ENCODE measurements at regions not wholly inside any gene's neighbourhood (a gene's known extent, or its start where the extent isn't known, plus 50 kb on each side); places are given as distances from the start of the nearest gene placed in this dataset.
A peak's percentile ranks its signal among the peaks of the same experiment; 100 is the strongest.
"Not testable (repeated sequence)": the region's sequence is repeated elsewhere in the genome, so short reads cannot be mapped to it uniquely, and the experiment has no call there.

DNA sequence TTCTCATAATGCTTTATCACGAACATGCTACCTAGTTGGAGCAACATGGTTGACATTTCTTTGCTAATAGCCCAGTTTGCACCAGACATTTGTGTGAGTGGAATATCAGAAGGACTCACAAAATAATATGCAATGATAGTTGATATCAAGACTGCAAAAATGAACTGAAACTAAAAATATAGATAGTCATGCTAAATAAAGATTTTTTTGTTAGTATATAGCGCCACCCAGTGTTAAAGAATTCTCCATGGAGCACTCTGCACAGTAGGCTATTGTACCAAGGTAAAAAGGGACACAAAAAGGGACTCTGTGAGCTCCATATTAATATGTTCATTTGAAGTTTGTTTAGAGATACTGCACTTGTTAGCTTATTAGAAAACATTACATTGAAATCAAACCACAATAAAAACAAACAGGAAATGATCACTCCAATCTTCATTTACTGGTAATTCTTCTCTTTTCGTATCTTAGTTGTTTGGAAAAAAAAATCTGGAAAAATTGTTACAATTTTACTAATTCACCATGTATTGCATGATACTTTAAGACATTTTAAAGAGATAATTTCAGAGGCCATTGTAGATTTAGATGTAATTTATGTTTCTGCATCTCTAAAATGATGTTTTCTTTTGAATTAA lies 1509.6 kb downstream of the ADGRL3 start:
- DNase-seq (ENCODE audit: low spot score), result peak; percentile 49

DNA sequence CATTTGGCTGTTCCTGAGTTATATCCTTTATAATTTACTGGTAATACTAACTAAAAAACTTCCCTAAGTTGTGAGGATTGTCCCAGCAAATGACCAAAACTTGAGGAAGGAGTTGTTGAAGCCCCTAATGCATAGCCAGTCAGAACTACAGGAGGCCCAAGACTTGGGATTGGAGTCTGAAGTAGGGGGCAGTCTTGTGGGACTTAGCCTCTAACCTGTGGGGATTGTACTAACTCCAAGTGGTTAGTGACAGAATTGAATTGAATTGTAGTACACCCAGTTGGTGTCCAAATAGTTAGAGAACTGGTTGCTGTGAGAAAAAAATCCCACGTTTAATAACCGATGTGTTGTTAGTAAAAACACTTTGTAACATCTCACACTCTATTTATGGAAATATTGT lies 1506.3 kb downstream of the ADGRL3 start:
- no peak for DNase-seq (ENCODE audit: low spot score)

DNA sequence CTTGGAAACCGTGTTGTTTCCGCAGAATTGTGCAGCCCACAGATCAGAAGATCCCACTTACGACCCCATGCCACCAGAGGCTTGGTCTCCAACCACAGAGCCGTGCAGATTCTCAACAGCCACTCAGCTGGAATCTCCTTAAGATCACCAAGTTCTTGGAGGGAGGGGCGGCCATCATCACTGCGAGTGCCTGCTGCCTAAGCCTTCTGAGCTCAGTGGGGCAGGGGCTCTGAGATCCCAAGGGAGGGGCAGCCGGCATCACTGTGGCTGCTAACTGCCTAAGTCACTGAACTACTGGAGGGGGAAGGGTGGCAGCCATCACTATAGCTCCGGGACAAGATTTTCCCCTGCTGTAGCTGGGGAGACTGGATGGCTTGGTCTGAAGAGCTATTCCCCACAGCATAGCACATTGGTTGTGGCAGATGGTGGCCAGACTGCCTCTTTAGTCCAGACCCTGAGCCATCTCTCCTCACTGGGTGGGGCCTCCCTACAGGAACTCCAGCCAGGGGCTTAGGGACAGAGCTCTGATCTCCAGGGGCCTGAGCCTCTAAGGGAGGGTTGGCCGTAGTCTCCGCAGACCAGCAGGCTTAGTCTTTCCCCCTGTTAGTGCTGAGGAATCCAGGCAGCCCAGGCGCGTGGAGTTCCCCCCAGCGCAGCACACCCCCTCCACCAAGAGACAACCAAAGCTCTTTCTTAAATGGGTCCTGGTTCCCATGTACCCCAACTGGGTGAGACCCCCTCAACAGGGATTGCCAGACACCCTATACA lies 1483.9 kb downstream of the ADGRL3 start:
- DNase-seq (ENCODE audit: low spot score), result no peak

DNA sequence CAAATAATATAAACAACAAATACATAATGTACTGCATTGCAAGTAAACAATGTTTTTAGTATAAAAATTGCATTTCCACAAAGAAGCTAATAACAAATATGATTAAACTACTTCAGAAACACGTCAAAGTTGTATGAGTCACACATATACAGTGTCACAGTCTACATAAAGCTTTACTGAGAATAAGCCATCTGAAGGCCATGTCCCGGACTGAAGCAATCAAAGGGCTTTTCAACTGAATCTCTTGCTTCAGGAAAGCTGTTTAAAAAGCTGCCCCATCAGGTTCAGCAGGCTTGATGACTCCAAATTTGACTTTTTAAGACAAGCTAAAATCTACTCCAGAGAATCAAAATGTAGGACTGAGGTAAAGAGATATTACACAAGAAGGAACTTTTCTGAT lies 1476.8 kb downstream of the ADGRL3 start:
- DNase-seq (ENCODE audit: low spot score), result no peak

DNA sequence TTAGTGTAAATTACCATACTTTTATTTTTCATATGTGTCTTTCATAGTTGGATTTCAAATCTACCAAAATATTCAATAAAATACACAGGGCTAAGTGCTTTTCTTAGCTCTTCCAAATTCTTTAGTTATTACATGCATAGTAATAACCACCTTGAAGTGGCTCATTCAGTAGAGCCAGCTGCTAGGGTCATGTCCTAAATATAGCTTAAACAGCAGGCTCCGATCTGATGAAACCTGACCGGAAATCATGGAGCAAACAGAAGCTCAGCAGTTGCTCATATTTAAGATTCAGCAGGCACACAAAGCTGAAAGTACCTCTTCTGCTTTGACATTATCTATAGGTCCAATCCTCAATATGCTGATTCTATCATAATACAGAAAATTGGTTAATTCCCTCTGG lies 1470.4 kb downstream of the ADGRL3 start:
- DNase-seq (ENCODE audit: low spot score), result peak; percentile 6

DNA sequence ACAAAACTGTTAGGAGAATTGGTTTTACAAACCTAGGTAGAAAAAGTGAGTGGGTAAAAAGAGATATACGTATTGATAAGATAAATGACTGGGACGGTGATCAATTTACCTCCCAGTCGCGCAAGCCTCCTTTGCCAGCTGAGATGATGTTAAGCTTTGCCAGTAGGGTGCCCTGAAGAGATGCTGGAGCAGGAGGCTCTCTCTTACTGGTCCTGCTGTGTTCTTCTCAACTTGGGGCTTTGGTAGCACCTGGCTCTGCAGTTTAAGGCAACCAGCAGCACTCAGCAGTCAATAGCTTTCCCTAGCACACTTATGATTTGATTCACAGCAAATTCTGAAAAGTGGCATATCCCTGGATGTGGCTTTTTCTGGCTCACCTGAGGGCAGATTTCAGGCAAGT lies 1461.7 kb downstream of the ADGRL3 start:
- DNase-seq (ENCODE audit: low spot score), result no peak

DNA sequence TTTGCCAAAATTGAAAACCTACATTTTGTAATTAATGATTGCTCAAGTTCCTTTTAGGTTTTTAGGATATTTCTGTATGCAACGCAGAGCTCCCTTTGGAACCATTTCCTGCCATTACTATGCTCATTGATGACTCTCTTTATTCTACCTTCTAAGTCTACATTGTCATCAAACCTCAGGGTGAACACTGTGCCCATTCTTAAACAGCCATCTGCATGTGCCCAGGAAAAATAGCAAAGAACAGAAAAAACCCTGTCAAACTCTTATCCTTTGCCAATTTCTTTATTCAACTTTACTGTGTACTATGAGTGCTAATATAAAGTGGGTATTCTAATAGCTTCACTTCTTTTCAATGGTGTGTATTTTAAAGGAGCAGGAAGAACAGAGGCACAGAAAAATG lies 1455.9 kb downstream of the ADGRL3 start:
- no peak for DNase-seq (ENCODE audit: low spot score)

DNA sequence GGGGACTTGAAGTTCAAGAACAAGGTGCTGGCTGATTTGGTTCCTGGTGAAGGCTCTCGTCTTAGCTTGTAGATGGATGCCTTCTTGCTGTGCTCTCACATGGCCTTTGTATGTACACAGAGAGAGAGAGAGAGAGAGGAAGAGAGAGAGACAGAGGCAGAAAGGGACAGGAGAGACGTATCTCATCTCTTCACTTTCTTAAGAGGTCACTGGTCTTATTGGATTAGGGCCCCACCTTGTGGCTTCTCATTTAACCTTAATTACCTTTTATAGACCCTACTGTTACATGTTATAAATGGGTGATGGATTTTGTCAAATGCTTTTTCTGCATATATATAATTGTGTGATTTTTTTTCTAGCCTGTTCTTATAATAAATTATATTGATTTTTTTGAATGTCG lies 1444.2 kb downstream of the ADGRL3 start:
- peak; percentile 62 for DNase-seq (ENCODE audit: low spot score)

DNA sequence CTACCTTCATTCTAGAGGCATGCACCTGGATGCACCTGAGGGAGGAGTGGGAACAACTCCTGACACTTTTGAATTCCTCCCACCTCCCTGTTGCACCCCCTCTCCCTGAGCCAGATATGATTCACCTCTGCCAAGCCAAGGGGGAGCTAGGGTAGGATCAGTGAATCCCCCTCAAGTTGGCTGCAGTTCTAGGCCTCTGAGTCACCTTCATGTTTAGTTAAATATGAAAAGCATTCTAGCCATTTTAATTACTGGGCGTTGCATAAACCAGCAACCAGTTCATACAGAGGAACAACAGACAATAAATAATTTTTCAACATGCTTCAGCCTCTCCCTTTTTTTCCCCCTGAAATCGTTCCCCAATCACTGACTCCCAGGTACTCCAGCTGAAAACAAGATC lies 1440.2 kb downstream of the ADGRL3 start:
- DNase-seq (ENCODE audit: low spot score), result no peak

DNA sequence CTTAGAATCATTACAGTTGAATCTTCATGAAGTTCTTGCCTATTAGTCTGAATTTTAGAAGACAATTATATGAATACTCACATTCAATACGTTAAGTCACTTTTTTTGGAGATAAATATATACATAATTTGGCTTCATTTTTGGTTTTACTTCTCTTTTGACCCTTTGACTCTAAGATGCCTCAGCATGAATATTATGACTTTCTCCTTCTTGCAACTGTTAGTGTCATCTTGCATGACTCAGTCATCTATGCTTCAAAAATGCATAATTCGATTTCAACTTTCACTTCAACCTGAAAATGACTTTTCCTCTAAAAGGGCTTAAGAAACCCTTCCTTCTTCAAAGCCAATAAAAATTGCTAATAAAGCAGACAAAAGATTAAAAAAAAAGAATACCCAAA lies 1427.5 kb downstream of the ADGRL3 start:
- DNase-seq (ENCODE audit: low spot score), result no peak

DNA sequence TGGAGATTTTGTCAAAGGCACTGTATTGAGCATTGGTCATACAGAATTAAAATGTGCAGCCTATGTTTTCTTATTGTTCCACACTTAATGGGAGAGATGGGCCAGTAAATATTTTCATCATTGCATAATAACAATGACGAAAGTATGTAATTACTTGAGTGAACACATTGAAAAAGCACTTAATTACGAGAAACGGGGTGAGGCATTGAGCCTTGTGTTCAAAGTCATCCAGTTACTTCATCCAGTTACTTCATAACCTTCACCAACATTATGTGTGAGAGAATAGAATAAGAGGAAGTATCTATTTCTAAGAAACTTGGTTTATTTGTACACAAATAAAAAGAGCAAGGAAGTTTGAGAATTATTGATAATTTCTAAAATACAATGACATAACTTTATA lies 1427.0 kb downstream of the ADGRL3 start:
- no peak for DNase-seq (ENCODE audit: low spot score)

DNA sequence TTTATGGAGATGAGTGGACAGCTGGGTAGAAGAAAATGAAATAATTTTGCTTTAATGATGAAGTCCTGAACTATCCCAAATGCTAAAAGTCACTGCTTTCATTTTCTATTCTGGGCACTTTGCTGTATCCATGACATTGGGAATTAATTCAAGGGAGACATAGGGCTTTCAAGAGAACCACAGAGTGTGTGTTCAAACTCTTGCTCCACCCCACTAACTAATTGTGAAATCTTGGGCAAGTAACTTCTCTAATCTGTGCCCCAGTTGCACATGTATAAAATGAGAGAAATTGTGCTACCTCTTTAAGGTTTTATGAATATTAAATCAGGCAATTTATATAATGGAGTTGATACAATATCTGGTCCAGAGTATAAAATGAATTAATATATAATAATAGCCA lies 1422.0 kb downstream of the ADGRL3 start:
- no peak for DNase-seq (ENCODE audit: low spot score)

DNA sequence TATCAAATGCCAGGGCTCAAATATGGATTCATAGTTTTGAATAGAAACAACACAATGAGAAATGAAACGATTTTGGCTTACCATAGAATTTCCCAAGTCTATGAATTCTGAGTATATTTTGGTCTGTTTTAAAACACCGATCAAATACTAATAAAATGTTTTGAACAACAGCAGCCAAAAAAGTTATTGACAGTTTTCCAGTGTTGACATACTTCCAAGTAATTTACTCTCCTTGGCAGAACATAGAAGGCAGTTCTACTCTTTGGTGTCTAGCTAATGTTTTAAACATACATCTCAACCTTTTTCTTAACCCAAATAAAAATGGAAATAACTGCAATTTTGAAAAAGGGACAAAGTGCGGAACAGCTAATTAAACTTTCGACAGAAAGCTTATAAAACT lies 1419.8 kb downstream of the ADGRL3 start:
- no peak for DNase-seq (ENCODE audit: low spot score)

DNA sequence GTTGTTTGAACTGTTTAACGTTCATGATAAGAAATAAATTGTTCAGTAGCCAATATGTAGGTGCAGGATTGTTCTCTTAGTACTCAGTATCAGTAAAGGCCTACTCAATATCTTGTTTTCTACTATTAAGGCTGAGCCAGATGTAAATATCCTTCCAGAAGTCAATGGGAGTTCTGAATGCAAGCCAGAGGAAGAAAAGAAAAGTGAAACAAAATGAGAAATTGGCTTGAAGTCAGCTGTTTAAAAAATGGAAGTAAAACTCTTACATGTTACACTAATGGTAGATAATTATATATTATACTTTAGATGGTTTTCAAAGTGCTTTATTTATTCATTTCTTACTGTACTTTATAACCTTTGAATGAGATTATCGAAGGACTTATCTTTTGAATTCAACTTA lies 1417.9 kb downstream of the ADGRL3 start:
- DNase-seq (ENCODE audit: low spot score), result no peak

DNA sequence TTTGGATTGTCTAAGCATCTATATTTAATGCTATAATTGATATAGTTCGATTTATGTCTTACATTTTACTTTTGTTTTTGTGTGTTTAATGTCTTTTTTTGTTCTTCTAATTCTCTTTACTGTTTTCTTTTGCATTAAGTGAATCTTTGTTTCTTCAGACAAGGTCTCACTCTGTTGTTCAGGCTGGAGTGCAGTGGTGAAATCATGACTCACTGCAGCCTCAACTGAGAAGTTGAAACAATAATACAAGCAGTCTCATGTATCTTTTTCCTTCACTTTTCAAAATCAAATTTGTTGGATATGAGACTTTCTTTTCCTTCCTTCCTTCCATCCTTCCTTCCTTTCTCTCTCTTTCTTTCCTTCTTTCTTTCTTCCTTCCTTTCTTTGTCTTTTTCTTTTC lies 1401.6 kb downstream of the ADGRL3 start:
- DNase-seq (ENCODE audit: low spot score), result no peak

DNA sequence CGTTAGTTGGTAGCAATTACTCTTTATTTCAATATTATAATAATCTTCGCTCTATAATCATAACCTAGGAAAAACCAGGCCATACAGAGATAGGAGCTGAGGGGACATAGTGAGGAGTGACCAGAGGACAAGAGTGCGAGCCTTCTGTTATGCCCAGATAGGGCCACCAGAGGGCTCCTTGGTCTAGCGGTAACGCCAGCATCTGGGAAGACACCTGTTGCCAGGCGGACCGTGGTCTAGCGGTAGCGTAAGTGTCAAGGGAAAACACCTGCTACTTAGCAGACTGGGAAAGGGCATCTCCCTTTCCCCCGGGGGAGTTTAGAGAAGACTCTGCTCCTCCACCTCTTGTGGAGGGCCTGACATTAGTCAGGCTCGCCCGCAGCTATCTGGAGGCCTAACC lies 1395.1 kb downstream of the ADGRL3 start:
- not testable (repeated sequence) for DNase-seq (ENCODE audit: low spot score)

DNA sequence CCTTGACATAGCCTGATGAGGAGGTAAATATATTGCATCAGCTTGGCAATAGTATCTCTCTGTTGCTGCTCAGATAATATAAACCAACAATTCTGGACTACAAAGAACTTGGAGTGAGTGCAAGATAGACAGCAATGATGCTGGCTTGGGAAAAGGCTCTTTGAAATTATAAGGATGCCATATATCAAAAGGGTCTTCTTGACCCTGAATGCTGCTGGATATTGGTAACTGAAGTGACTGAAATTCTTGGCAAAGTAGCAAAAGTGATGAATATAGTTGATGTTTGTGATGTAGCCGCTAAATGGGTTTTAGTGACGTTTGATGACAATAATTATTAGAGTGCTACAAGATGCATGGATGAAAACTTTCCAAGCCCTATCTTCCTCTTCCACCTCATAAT lies 1391.6 kb downstream of the ADGRL3 start:
- DNase-seq (ENCODE audit: low spot score), result no peak

DNA sequence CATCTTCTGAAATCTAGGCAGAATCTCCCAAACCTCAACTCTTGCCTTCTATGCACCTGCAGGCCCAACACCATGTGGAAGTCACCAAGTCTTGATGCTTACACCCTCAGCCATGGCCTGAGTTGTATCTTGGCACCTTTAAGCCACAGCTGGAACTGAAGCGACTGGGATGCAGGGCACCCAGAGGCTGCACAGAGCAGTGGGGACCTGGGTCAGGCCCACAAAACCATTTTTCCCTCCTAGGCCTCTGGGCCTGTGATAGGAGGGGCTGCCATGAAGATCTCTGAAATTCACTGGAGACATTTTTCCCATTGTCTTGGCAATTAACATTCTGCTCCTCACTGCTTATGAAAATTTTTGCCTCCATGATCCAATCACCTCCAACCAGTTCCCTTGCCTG lies 1388.5 kb downstream of the ADGRL3 start:
- DNase-seq (ENCODE audit: low spot score), result no peak

DNA sequence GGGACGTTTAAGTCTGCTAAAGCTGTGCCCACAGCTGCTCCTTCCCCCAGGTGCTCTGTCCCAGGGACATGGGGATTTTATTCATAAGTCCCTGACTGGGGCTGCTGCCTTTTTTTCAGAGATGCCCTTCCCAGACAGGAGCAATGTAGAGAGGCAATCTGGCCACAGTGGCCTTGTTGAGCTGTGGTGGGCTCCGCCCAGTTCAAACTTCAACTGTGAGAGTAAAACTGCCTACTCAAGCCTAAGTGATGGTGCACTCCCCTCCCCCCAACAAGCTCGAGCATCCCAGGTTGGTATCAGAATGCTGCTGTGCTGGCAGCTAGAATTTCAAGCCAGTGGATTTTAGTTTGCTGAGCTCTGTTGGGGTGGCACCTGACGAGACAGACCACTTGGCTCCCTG lies 1371.4 kb downstream of the ADGRL3 start:
- DNase-seq (ENCODE audit: low spot score), result no peak

DNA sequence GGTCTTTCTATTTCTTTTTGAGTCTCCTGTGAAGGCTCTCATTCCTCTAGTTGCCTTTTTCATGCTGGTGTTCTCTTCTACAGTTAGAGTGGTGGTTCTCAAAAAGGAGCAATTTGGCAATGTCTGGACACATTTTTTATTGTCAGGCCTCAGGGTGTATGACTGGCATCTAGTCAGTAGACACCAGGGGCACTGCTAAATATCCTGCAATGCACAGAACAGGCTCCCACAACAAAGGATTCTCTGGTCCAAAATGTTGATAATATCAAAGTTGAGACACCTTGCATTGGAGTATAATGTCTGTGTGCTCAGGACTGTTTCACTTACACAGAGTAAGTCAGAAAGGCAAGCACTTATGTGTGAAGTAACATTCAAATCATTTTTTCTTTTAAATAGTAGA lies 1360.7 kb downstream of the ADGRL3 start:
- DNase-seq (ENCODE audit: low spot score), result peak; percentile 18

DNA sequence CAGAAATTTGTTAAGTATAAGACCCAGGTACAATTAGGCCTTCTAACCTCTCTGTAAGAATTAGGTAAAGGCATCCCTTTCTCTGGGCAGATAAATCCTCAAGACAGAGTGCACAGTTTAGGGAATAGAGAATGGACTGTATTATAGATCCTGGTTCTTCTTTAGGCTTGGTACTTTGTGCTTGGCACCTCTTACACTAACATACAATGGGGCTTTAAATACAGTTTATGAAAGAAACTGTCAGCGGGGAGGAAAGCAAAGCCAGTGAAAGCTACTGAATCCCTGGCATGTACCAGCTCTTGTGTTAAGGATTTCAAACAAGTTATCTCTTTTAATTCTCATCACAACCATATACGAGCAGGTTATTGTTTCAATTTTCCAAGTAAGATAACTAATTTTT lies 1350.0 kb downstream of the ADGRL3 start:
- no peak for DNase-seq (ENCODE audit: low spot score)

DNA sequence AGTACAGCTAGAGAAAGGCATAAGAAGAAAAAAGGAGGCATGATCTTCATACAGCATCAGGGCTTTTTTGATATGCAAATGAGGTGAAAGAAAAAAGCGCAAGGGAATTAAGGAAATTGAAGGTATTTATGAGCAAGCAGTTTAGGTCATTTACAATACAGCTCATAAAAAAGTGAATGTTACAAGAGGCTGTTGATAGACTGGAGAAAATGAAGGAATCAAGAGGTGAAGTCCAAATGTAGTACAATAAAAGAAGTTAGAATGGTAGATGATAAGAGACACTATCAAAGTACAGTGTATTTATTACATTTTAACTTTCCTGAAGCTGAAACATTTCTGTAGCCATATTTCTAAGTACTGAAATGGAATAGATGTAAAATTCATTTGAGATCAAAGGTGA lies 1349.5 kb downstream of the ADGRL3 start:
- no peak for DNase-seq (ENCODE audit: low spot score)

DNA sequence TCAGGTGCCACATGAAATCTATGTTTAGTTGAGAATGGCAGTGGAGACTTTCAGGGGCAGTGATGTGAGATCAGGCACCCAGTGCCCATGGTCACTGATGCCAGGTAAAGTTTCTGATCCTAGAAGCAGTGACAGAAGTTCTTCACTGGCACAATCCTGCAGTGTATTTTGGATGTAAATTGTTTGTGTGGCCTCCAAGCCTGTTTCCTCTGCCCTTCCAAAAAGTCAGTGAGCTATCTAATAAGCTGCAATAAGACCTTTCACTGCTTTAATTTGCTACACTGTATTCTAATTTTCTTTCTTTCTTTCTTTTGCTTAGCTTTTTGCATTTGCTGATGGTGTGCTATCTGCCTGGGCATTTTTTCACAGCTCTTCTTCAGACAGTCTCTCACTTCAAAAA lies 1348.6 kb downstream of the ADGRL3 start:
- DNase-seq (ENCODE audit: low spot score), result no peak

DNA sequence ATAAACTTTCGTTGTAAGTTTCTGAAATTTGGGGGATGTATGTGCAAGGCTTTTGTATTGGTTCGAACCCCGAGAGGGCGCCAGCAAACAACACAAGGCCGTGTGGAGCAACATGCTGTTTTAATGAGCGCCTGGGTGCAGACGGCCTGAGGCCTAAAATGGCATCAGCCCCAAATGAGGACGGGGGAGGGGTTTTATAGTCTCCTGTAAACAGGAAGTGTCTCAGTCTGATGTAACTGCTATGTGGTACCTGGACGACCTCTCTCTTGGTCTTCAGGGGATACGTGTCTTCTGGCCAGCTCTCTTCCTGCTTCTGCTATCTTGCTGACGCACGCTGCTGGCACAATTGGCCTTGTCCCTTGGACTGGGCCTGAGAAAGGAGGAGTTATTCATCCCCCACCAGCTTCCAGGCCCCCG lies 1348.0 kb downstream of the ADGRL3 start:
- DNase-seq (ENCODE audit: low spot score), result no peak
